H9 (cell line): ENCODE measurements at regions not wholly inside any gene's neighbourhood (a gene's known extent, or its start where the extent isn't known, plus 50 kb on each side); places are given as distances from the start of the nearest gene placed in this dataset.

Source experiments
- DNase-seq: peaks from one replicate; pipeline ENCODE4 v3.0.0-alpha.2; 2017
- H2AFZ ChIP-seq: one replicate; pipeline ENCODE4 v1.6.1; 2013; ENCODE audit warnings: mild to moderate bottlenecking, low read length, control low read depth, moderate library complexity
- H2AK5ac ChIP-seq: 2 replicates; pipeline ENCODE4 v1.6.1; 2013; ENCODE audit warnings: low read length, control low read depth, mixed read lengths; ENCODE audit not compliant: insufficient read length
- H2BK120ac ChIP-seq: one replicate; pipeline ENCODE4 v1.6.1; 2013; ENCODE audit warnings: low read depth, mild to moderate bottlenecking, low read length, control low read depth, inconsistent platforms; ENCODE audit not compliant: poor library complexity, severe bottlenecking
- H2BK12ac ChIP-seq: 2 replicates; pipeline ENCODE4 v1.6.1; 2013; ENCODE audit warnings: low read length, control low read depth, mixed read lengths, low read depth; ENCODE audit not compliant: insufficient read length
- H2BK15ac ChIP-seq: 2 replicates; pipeline ENCODE4 v1.6.1; 2013; ENCODE audit warnings: low read depth, low read length, control low read depth
- H2BK20ac ChIP-seq: one replicate; pipeline ENCODE4 v1.6.1; 2013; ENCODE audit warnings: low read depth, mild to moderate bottlenecking, low read length, control low read depth, inconsistent platforms; ENCODE audit not compliant: poor library complexity, severe bottlenecking
- H2BK5ac ChIP-seq: 2 replicates; pipeline ENCODE4 v1.6.1; 2013; ENCODE audit warnings: low read length, control low read depth, mixed read lengths; ENCODE audit not compliant: insufficient read length
- H3K14ac ChIP-seq: 2 replicates; pipeline ENCODE4 v1.6.1; 2013; ENCODE audit warnings: low read length, control low read depth; ENCODE audit not compliant: insufficient read depth
- H3K18ac ChIP-seq: 2 replicates; pipeline ENCODE4 v1.6.1; 2013; ENCODE audit warnings: low read depth, mild to moderate bottlenecking, mixed read lengths, low read length, control low read depth; ENCODE audit not compliant: insufficient read length
- H3K23ac ChIP-seq: 2 replicates; pipeline ENCODE4 v1.6.1; 2013; ENCODE audit warnings: low read length, control low read depth, mixed read lengths, low read depth; ENCODE audit not compliant: insufficient read length
- H3K23me2 ChIP-seq: 2 replicates; pipeline ENCODE4 v1.6.1; 2013; ENCODE audit warnings: low read depth, mild to moderate bottlenecking, mixed read lengths, low read length, control low read depth; ENCODE audit not compliant: insufficient read length, poor library complexity, severe bottlenecking
- H3K27ac ChIP-seq: 2 replicates; pipeline ENCODE4 v1.5.1; 2013; ENCODE audit warnings: low read length, control low read depth, mixed read lengths, low read depth; ENCODE audit not compliant: insufficient read length
- H3K27me3 ChIP-seq: 2 replicates; pipeline ENCODE4 v1.6.1; 2013; ENCODE audit warnings: low read length, control low read depth, inconsistent platforms; ENCODE audit not compliant: insufficient read depth
- H3K4ac ChIP-seq: 2 replicates; pipeline ENCODE4 v1.6.1; 2013; ENCODE audit warnings: low read depth, mild to moderate bottlenecking, control low read depth, inconsistent platforms, low read length, moderate library complexity
- H3K4me1 ChIP-seq: 2 replicates; pipeline ENCODE4 v1.6.1; 2013; ENCODE audit warnings: low read length, control low read depth, inconsistent platforms; ENCODE audit not compliant: insufficient read depth
- H3K4me2 ChIP-seq: 2 replicates; pipeline ENCODE4 v1.6.1; 2013; ENCODE audit warnings: low read length, control low read depth, mixed read lengths; ENCODE audit not compliant: insufficient read length, insufficient read depth
- H3K56ac ChIP-seq: 2 replicates; pipeline ENCODE4 v1.6.1; 2013; ENCODE audit warnings: low read depth, mild to moderate bottlenecking, mixed read lengths, low read length, control low read depth; ENCODE audit not compliant: insufficient read length
- H3K79me1 ChIP-seq: 2 replicates; pipeline ENCODE4 v1.6.1; 2013; ENCODE audit warnings: low read depth, mild to moderate bottlenecking, moderate library complexity, low read length, control low read depth, inconsistent platforms; ENCODE audit not compliant: insufficient read depth, poor library complexity, severe bottlenecking
- H3K79me2 ChIP-seq: 2 replicates; pipeline ENCODE4 v1.6.1; 2013; ENCODE audit warnings: low read length, control low read depth, inconsistent platforms; ENCODE audit not compliant: insufficient read depth
- H3K9ac ChIP-seq: 2 replicates; pipeline ENCODE4 v1.6.1; 2013; ENCODE audit warnings: low read length, control low read depth, mixed read lengths; ENCODE audit not compliant: insufficient read length; ENCODE audit errors: extremely low read depth
- H3K9me3 ChIP-seq: one replicate; pipeline ENCODE4 v1.6.1; 2013; ENCODE audit warnings: low read depth, low read length, inconsistent platforms; ENCODE audit not compliant: control insufficient read depth
- H3T11ph ChIP-seq: one replicate; pipeline ENCODE4 v1.6.1; 2013; ENCODE audit warnings: mild to moderate bottlenecking, low read length, control low read depth, inconsistent platforms
- H4K20me1 ChIP-seq: one replicate; pipeline ENCODE4 v1.6.1; 2013; ENCODE audit not compliant: control insufficient read depth, insufficient read length, insufficient read depth
- H4K5ac ChIP-seq: 2 replicates; pipeline ENCODE4 v1.6.1; 2013; ENCODE audit warnings: low read depth, mild to moderate bottlenecking, mixed read lengths, low read length, control low read depth; ENCODE audit not compliant: insufficient read length
- H4K8ac ChIP-seq: replicated peaks from 2 replicates; pipeline ENCODE4 v1.6.1; 2013; ENCODE audit warnings: low read length, control low read depth, mixed read lengths, low read depth; ENCODE audit not compliant: insufficient read length
- H4K91ac ChIP-seq: 2 replicates; pipeline ENCODE4 v1.6.1; 2013; ENCODE audit warnings: low read depth, mild to moderate bottlenecking, moderate library complexity, mixed read lengths, low read length, control low read depth; ENCODE audit not compliant: insufficient read length
- H3K27ac Mint-ChIP-seq, 3 experiments: 2 replicates in 2 of 3; 3 replicates in 1 of 3; pipeline ENCODE4 v1.8.0; 2020 to 2021; ENCODE audit warnings: mixed read lengths in 3 of 3, mild to moderate bottlenecking in 1 of 3, moderate library complexity in 1 of 3
- H3K27me3 Mint-ChIP-seq: 2 replicates; pipeline ENCODE4 v1.8.0; 2021; ENCODE audit warnings: low read depth, mild to moderate bottlenecking, moderate library complexity, mixed read lengths
- H3K36me3 Mint-ChIP-seq, 3 experiments: 2 replicates in 2 of 3; 3 replicates in 1 of 3; pipeline ENCODE4 v1.8.0; 2020 to 2021; ENCODE audit warnings: low read depth in 3 of 3, mixed read lengths in 3 of 3; ENCODE audit not compliant: insufficient read depth in 1 of 3
- H3K4me1 Mint-ChIP-seq, 2 experiments: 2 replicates each; pipeline ENCODE4 v1.8.0; 2020; ENCODE audit warnings: mixed read lengths in 2 of 2
- H3K4me3 Mint-ChIP-seq, 2 experiments: 2 replicates in 1 of 2; 3 replicates in 1 of 2; pipeline ENCODE4 v1.8.0; 2020 to 2021; ENCODE audit warnings: mild to moderate bottlenecking in 2 of 2, mixed read lengths in 2 of 2, moderate library complexity in 1 of 2
- H3K9me3 Mint-ChIP-seq, 2 experiments: 2 replicates in 1 of 2; 3 replicates in 1 of 2; pipeline ENCODE4 v1.8.0; 2020; ENCODE audit warnings: mild to moderate bottlenecking in 2 of 2, mixed read lengths in 2 of 2, moderate library complexity in 1 of 2
- WGBS: extraction: QIAGEN DNeasy Blood & Tissue Kit; methylation state at CpG from one replicate; pipeline ENCODE4 v1.1.7; 2013; ENCODE audit warnings: missing lambda C conversion rate, low lambda C conversion rate, mixed read lengths; ENCODE audit not compliant: insufficient read length; ENCODE audit errors: extremely low coverage; 5-methylcytosine and 5-hydroxymethylcytosine counted together
- TF ChIP-seq, protein P1 (sequence below): fragments of 200-600 bp; sonication (generic); conservative IDR thresholded peaks from 3 replicates; pipeline ENCODE4 v1.8.0; 2021; ENCODE audit warnings: antibody characterized with exemption, mild to moderate bottlenecking

- H4K91ac ChIP-seq, result no peak overlapping the region
- H3K27me3 ChIP-seq, result no peaks in the 10 kb centered on the region
- no peak overlapping the region for H3K9ac ChIP-seq
- DNase-seq, result no peak
- H4K5ac ChIP-seq, result no peak overlapping the region
- no peak overlapping the region for H2AK5ac ChIP-seq
- H3K14ac ChIP-seq, result no peak overlapping the region
- Mint-ChIP-seq H3K27me3 (no peaks in the 10 kb centered on the region), H3K4me1 (no peaks in the 10 kb centered on the region), H3K27ac (no peak overlapping the region), H3K36me3 (0 out of 7 replicates have a peak, but pooled peaks cover 0 to 7% (median 0%) of the 10 kb centered on the region in 3 experiments), H3K4me3 (no peak overlapping the region), H3K9me3 (peaks cover 4 to 8% of the 10 kb centered on the region in 2 experiments)
- no peaks in the 10 kb centered on the region for H3K79me1 ChIP-seq
- H2BK12ac ChIP-seq, result no peak overlapping the region
- no peaks in the 10 kb centered on the region for H3K23me2 ChIP-seq
- H3T11ph ChIP-seq, result no peak overlapping the region
- H3K27ac ChIP-seq, result no peak overlapping the region
- H3K79me2 ChIP-seq, result no peaks in the 10 kb centered on the region
- no CpG with 5 or more reads among the region's 1 CpG for WGBS
- no peak overlapping the region for H2BK20ac ChIP-seq
- no peak overlapping the region for H2BK15ac ChIP-seq
- no peak overlapping the region for H4K8ac ChIP-seq
- no peaks in the 10 kb centered on the region for H3K9me3 ChIP-seq
- no peak overlapping the region for H3K4ac ChIP-seq
- no peak overlapping the region for H2BK5ac ChIP-seq
- no peak overlapping the region for H3K4me2 ChIP-seq
- H2AFZ ChIP-seq, result no peak overlapping the region
- H2BK120ac ChIP-seq, result no peak overlapping the region
- no peak overlapping the region for H3K18ac ChIP-seq
- H3K23ac ChIP-seq, result no peak overlapping the region
- H3K4me1 ChIP-seq, result no peaks in the 10 kb centered on the region
- H3K56ac ChIP-seq, result no peak overlapping the region
- H4K20me1 ChIP-seq, result no peaks in the 10 kb centered on the region
- TF ChIP-seq, protein P1, sequence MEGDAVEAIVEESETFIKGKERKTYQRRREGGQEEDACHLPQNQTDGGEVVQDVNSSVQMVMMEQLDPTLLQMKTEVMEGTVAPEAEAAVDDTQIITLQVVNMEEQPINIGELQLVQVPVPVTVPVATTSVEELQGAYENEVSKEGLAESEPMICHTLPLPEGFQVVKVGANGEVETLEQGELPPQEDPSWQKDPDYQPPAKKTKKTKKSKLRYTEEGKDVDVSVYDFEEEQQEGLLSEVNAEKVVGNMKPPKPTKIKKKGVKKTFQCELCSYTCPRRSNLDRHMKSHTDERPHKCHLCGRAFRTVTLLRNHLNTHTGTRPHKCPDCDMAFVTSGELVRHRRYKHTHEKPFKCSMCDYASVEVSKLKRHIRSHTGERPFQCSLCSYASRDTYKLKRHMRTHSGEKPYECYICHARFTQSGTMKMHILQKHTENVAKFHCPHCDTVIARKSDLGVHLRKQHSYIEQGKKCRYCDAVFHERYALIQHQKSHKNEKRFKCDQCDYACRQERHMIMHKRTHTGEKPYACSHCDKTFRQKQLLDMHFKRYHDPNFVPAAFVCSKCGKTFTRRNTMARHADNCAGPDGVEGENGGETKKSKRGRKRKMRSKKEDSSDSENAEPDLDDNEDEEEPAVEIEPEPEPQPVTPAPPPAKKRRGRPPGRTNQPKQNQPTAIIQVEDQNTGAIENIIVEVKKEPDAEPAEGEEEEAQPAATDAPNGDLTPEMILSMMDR, result no peak
Measured at GRCh38 chr14:86203843-86204242, 673.9 kb downstream of the FLRT2 start.
